HG03108 (cell line): ENCODE measurements at regions not wholly inside any gene's neighbourhood (a gene's known extent, or its start where the extent isn't known, plus 50 kb on each side); places are given as distances from the start of the nearest gene placed in this dataset.
"Not testable (repeated sequence)": the region's sequence is repeated elsewhere in the genome, so short reads cannot be mapped to it uniquely, and the experiment has no call there.

ENCODE experiments used
- ATAC-seq: cut with Tn5 transposase; IDR thresholded peaks from one replicate; pipeline ENCODE4 v1.9.1; 2021; ENCODE audit warnings: moderate library complexity; ENCODE audit not compliant: unreplicated experiment

DNA sequence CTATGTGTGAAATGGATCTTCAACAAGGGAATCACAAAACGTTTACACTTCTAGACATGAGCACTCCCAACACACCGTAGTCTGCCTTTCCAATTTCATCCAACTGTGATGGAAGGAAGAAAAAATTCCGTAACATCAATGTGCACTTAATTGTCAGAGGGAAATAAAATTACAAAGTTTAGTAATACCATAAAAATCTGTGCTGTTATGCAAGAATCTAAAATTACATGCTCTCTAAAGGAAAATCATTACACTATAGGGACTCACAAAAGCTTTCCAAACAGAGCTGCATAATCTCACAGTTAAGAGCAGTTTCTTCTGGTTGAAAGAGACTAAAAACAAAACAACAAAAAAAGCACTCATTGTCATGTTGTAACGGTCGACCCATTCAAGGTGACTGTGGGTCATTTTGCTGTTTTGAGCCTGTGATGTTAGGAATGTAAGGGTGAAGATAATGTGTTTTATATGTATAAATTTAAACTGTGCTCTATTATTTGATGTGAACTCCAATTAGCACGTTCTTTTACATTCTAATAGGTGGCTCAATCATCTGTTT, 698.0 kb downstream of the TDRD15 start:
- no peak for ATAC-seq

DNA sequence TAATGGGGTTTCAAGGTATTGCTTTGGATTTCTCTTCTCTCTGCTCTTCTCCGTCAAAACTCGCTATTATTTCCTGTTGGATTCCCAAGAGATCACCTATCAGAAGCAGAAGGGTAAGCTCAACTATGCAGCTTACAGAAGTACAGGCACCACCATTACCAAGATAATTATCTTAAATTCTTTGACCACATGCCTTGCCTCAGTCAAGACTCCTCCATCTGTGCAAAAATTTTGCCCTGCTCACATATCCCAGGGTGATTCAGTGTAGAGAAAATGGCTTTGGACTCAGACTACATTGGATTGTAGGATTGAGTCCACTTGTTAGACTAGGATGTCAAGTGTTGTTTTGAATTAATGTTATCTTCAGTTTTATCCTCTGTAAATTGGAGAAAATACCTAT, 698.7 kb downstream of the TDRD15 start:
- no peak for ATAC-seq

DNA sequence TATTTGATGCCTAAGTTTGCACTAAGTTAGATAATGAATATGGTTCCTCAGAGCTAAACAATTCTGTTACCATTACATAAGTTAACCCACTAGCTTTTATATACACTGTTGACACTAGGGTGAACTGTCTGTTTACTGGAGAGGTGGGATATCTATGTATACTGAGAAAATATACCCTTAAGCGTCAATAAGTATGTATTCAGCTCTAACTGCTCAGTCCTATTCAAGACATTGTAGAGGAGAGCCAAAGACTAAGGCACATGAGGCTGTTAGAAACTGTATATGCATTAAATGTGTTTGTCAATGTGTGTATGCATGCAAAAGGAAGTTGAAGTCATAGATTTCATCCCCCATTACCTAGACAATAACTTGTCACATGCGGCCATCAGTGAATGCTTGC, 710.0 kb downstream of the TDRD15 start:
- no peak for ATAC-seq

DNA sequence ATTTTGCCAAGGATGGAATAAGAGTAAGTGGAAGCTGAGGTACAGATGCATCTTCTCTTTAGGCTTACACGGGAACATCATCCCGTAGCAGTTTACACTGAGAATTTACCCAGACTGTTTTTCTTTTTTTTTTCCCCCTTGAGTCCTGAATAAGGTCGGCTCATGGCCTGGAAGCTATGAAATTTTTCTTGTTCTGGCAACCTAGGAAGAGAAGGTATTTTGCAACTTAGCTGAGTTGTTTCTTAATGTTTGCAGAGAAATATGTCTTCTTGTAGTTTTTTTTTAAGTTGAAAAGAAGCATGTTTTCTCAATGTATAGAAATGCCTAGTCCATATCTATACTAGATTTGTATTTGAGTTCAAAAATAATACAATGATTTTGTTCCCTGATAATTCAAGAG, 712.5 kb downstream of the TDRD15 start:
- no peak for ATAC-seq

DNA sequence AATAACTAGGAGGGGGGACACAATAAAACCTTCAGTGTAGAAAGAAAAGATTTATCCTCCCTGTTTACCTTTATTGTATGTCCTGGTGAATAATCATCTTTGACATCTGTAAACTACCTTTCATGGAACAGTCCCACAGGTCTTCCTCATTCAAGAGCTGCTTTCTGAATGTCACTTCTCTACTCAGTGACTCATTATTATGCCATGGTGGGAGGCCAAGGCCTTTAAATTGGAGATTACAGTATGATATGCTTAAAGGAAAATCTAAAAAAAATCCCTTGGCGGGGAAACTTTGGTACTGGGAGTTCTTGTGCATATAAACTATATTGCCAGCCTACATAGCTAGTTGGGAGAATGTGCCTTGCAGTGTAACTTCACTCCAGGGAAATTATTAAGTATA, 713.0 kb downstream of the TDRD15 start:
- ATAC-seq = no peak

GRCh38 chr2:21837168-21837960, 713.6 kb downstream of the TDRD15 start:
- ATAC-seq = no peak

DNA sequence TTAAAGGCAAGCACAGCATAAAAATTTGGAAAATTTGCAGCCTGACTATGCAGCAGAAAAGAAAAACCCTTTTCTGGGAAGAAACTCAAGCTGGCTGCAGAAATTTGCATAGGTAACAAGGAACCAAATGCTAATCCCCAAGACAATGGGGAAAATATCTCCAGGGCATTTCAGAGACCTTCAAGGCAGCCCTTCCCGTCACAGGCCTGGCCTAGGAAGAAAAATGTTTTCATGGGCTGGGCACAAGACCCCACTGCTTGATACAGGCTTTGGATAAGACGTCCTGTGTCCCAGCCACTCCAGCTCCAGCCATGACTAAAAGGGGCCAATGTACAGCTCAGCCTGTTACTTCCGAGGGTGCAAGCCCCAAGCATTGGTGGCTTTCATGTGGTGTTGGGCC, 717.6 kb downstream of the TDRD15 start:
- ATAC-seq = no peak

GRCh38 chr2:21850367-21850766, 726.6 kb downstream of the TDRD15 start:
- not testable (repeated sequence) for ATAC-seq

- ATAC-seq = no peak
These were observed 731.2 kb downstream of the TDRD15 start for GRCh38 chr2:21854938-21855337.

- ATAC-seq = no peak
These were observed 732.9 kb downstream of the TDRD15 start for GRCh38 chr2:21856708-21857107.

DNA sequence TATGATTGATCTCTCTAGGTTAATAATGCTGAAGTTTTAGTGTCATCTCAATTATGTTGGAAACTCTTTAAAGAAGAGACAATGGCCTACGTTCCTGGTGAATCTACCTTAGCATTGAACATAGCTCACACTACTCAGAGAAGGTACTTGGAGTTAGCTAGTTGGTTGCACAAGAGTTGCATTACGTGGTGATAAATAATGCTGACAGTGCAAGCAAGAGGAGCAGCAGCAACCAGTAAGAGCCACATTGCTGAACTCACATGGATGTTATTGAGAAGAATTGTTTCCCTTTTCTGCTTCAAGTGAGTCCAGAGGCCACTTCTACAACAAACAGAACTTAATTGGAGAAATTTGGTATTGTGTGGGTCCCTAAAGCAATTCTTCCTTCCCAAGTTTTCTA, 737.1 kb downstream of the TDRD15 start:
- no peak for ATAC-seq

DNA sequence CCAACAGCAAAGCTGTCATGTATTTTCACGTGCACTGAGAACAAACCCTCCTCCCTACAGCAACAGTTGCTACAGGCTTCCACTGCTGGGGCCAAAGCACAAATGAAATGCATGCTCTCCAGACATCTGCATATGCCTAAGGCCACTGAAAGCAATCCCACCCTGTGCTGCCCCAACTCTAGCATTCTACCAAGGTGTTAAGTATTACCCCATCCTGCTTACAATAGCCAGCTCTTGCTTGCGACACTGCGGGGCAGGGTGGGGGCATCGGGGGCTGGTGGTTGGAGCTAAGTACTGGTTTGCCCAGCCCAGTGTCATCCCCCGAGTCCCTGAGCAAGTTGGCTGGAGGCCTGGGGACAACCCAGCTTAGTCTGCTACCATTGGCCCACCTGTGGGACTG, 742.5 kb downstream of the TDRD15 start:
- no peak for ATAC-seq

GRCh38 chr2:21887881-21888280, 764.1 kb downstream of the TDRD15 start:
- ATAC-seq = no peak

- ATAC-seq = no peak
These were observed 766.3 kb downstream of the TDRD15 start for GRCh38 chr2:21890041-21890440.

DNA sequence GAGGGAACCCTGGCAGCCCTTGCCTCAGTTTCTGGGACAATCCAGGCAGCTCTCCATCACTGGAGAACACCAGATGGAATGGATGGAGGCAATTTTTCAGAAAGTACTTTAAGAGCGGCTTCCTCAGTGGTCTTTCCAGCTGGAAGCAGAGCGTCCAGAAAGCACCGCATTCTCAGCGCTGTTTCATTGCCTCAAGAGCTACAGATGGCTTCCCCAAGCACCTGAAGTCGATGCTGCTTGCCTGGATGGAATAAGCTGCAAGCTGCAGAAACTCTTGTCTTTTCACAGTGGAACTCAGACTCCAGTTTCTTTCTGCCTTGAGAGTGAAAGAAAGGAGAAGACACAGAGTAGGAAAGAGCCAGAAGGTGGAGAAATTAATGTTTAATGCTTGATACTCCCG, 766.9 kb downstream of the TDRD15 start:
- ATAC-seq = no peak

GRCh38 chr2:21891191-21891590, 767.4 kb downstream of the TDRD15 start:
- no peak for ATAC-seq

DNA sequence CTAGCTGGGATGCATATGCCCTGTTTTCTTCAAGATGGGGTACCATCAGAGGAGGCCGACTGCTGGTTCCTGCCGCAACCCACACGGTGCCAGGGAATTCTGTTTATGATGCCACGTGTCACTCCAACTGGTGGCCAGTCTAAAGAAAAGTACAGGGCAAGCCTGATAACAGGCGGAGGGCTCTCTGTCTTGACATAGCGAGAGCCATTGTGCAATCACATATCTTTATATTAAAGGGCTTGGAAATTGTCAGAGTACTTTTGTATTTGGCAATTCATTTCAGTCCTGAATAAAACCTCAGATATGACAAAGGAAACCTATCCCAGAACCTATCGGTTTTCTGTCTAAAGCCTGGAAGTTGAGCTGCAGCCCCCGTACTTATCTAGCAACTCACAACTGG, 768.4 kb downstream of the TDRD15 start:
- no peak for ATAC-seq

DNA sequence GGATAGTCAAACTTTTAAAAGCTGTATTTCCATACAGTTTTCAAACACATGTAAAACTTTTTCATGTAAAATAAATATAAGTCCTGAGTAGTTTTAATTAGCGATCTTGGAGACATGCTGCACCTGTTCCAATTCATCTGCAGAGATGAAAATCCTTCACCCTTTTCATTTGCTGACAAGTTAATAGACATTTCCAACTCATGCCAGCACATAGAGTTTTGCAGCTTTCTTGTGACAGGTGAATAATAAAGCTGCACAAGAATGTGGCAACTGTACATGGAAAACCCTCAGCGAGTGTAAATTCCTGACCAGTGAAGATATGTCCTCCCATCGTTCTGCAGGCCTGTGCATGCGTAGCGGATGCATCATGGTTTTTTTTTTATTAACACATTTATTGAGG, 771.4 kb downstream of the TDRD15 start:
- no peak for ATAC-seq

DNA sequence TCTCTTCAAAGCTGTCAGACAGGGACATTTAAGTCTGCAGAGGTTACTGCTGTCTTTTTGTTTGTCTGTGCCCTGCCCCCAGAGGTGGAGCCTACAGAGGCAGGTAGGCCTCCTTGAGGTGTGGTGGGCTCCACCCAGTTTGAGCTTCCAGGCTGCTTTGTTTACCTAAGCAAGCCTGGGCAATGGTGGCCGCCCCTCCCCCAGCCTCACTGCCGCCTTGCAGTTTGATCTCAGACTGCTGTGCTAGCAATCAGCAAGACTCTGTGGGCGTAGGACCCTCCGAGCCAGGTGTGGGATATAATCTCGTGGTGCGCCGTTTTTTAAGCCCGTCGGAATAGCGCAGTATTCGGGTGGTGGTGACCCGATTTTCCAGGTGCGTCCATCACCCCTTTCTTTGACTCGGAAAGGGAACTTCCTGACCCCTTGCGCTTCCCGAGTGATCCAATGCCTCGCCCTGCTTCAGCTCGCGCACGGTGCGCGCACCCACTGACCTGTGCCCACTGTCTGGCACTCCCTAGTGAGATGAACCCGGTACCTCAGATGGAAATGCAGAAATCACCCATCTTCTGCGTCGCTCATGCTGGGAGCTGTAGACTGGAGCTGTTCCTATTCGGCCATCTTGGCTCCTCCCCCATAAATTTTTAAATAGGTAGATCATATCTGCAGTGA, 785.1 kb downstream of the TDRD15 start:
- ATAC-seq = not testable (repeated sequence)

- no peak for ATAC-seq
These were observed 787.2 kb downstream of the TDRD15 start for GRCh38 chr2:21910832-21911507.

DNA sequence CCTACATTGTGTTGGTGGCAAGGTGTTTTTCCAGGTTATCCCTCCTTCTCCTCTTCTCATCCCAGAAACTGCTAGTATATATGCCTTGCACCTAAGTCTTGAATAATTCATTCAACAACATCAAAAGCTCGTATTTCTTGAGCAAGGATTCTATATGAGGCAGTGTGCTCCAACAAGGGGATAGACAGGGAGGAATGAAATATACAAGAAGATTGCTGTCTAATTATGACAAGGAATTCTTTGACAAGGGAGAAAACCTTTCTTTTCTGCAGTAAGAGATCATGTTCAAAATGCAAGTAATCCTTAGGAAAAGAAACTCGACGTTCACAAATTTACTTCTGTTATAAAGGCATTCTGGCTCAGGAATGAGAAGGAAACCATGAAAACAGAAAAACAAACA, 788.6 kb downstream of the TDRD15 start:
- no peak for ATAC-seq

GRCh38 chr2:21915201-21915600, 791.4 kb downstream of the TDRD15 start:
- no peak for ATAC-seq
